HL-60/S4 treated with retinoic acid at 250 ng/mL for 4 days and 3 days (cell line): ENCODE measurements at regions not wholly inside any gene's neighbourhood (a gene's known extent, or its start where the extent isn't known, plus 50 kb on each side); places are given as distances from the start of the nearest gene placed in this dataset.

Source experiments
- in situ Hi-C: fragments of 300-500 bp; cut with MboI; formaldehyde crosslinking; loops from 2 replicates; pipeline ENCODE4 v1.7.0; 2022; ENCODE audit warnings: low sequenced_read_pairs

DNA sequence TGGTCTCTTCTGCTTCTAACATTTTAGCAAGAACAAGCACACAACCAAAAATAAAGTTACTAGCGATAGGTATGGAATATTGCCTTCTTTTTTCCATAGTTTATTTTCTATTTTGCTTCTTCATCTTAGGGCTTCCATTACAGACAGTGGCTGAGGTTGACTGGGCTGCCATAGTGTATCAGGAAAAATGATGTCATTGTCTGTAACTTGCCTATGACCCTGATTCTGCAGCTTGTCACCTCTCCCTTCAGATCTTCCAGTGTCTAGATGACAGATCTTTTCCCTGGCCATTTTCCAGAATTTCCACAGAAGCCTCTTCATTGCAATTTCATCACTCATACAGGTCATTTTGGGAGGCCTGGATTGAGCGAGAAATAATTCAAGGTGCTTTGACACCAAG, 308.5 kb downstream of the EPHA4 start:
- in situ Hi-C loops = no loop called here

DNA sequence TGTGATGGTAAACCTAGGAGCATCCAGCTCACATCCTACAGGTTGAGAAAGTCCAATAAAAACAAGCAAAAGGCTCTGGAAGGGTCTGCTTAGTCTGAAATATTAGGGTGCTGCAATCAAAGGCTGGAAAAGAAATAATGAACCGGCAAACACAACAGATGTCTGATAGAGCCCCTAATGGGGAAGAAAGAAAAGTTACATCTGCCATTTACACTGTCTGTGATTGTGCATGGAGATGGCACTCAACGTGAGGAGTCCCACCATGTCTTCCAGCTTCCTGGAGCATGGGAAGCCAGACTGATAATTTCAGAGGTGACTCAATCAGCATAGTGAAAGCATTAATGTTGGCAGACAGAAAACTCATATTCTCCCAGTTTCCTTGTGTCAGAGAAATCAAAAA, 307.8 kb downstream of the EPHA4 start:
- in situ Hi-C loops = no loop called here

GRCh38 chr2:221267773-221268425, 304.2 kb downstream of the EPHA4 start:
- in situ Hi-C loops = no loop called here

GRCh38 chr2:221268631-221269030, 303.5 kb downstream of the EPHA4 start:
- in situ Hi-C loops = no loop called here

DNA sequence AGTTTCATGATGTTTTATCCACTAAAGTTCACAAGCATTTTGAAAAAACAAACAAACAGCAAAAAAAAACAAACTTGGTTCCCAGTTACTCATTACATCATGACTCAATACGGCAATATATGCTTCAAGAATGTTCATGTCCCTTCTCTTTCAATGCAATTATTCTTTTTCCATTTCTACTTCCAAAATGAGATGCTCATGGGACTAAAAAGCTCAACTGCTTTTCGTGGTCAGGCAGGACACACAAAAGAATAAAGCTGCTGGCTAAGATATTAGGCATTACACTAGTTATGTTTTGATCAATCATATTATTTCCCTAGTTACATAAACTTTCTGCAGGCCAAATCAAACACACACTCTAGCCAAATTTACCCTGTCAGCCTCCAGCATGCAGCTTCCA, 301.3 kb downstream of the EPHA4 start:
- in situ Hi-C loops = no loop called here

- in situ Hi-C loops = no loop called here
These were observed 299.4 kb downstream of the EPHA4 start for GRCh38 chr2:221272729-221273128.

DNA sequence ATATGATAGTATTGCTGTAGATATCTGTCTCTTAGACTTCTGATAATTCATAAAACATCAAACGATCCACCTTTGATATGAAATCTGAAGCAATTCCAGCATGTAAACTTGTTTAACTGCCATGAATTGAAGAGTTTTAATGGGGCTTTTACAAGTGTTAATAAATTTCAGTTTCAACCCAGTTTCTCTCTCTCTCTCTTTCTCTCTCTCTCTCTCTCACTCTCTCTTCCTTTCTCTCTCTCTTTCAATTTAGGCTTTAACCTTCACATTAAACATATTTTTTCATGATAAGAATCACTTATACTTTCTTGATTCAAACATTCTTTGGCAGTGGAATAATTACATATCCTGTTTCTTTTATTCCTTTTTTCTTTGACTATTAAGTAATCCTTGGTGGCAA, 296.1 kb downstream of the EPHA4 start:
- in situ Hi-C loops = no loop called here

DNA sequence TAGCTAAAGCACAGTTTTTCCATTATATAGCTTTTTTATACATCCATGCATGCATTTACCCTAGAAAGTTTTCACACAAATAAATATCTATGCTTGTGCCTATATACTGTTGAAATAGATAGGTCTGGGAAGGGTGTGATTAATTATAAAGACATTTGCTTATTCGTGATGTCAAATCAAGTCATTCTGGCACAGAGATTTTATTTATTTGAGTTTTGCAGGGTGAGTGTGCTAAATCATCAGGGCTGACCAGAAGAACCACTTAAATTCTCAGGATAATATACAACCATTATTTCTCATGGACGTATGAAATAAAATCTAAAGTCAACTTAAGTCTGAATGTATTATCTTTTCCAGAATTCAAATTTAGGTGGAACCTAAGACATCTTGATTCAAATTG, 295.5 kb downstream of the EPHA4 start:
- in situ Hi-C loops = no loop called here

DNA sequence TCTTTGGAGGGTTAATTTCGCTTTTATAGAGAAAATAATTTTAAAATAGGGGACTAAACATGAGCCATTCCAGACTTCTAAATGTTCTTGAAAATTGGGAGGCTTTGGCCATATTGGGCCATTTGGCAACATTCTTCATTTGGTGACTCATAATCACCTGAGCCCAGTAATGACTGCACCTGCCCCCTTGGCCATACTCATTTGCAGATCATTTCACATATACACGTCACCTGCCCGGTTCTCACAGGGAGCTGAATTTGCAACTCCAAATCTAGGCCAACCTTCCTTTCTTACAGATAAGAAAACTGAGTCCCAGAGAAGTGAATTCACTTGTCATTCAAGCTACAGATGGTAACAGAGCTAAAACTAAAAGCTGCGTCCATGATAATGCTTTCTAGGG, 289.7 kb downstream of the EPHA4 start:
- in situ Hi-C loops = no loop called here

- in situ Hi-C loops = no loop called here
These were observed 288.1 kb downstream of the EPHA4 start for GRCh38 chr2:221283896-221284545.

DNA sequence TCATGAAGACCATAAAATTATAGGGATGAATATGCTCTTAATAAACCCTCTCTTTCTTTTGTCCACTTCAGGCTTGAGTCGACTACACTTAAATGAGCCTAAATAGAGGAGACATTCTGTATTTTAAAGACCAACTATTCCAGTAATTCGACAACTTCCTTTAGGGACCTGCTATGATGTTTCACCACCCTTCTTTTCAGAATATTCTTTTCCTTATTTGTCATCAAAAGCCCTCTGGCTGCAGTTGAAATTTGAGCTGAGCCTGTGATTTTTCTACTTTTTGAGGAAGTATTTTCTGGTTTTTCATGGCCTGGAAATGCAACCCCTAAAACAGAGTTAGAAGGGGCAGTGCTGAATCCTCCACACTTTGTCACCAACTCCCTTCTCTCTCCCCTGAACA, 287.0 kb downstream of the EPHA4 start:
- in situ Hi-C loops = no loop called here

DNA sequence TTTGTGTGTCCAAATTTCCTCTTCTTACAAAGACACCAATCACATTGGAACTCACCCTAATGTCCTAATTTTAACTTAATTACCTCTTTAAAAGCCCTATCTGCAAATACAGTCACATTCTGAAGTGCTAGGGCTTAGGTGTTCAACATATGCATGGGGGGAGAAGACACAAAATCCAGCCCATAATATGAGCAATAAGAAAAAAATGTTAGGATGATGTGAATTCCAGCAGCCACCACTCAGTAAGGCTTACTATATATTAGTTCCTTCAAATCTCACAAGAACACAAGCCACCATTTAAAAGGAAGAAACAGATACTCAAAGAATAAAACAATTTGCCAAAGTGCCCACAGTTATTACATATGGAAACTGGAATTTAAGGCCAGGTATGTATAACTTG, 285.7 kb downstream of the EPHA4 start:
- in situ Hi-C loops = no loop called here

GRCh38 chr2:221289389-221289788, 282.7 kb downstream of the EPHA4 start:
- in situ Hi-C loops = no loop called here

GRCh38 chr2:221289846-221290245, 282.3 kb downstream of the EPHA4 start:
- in situ Hi-C loops = no loop called here

DNA sequence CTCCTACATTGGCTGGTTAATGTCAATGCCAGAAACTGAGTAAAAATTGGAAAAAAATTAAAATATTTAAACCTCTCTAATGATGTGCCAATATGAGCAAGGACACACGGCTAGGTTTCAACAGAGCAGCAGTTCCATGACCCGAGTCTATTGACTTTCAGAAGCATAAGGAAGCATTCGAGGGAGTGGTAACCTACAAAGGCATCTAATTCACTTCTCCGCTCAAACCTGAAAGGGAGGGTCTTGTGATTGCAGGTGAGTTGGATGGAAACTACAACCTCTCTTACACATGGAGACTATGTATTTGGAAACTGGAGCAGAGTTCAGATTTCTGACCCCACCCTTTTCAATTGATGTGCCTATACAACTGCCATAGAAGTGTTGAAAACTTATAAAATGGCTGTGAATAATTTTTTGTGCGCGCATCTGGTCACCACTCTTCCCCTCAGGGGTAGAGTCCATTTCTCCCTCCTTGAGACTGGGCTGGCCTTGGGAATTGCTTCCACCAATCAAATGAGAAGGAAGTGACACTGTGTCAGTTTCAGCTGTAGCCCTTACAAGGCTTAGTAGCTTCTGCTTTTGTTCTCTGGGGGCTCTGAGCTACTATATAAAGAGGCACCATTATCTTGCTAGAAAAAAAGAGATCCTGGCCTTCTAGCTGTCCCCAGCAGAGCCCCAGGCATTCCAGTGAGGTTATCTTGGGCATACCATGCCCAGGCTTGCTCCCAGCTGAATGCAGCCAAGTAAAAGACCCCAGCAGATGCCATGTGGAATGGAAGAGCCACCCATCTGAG, 278.0 kb downstream of the EPHA4 start:
- in situ Hi-C loops = no loop called here

GRCh38 chr2:221304916-221305315, 267.2 kb downstream of the EPHA4 start:
- in situ Hi-C loops = no loop called here

- in situ Hi-C loops = no loop called here
These were observed 263.5 kb downstream of the EPHA4 start for GRCh38 chr2:221308507-221309066.

- in situ Hi-C loops = no loop called here
These were observed 262.1 kb downstream of the EPHA4 start for GRCh38 chr2:221309892-221310583.

DNA sequence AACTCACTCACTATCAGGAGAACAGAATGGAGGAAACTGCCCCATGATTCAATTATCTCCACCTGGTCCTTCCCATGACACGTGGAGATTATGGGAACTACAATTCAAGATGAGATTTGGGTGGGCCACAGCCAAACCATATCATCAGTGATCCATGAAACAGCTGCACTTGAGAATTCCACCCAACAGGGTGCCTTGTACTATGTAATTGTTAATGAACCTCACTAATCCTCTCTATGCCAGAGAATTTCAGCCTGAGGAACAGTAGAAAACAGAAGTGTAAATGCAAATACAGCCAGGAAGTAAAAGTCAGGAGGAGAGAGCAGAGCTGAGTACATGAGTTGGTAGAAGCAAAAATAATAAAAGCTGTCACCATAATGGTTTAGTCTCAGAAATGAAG, 261.4 kb downstream of the EPHA4 start:
- in situ Hi-C loops = no loop called here

DNA sequence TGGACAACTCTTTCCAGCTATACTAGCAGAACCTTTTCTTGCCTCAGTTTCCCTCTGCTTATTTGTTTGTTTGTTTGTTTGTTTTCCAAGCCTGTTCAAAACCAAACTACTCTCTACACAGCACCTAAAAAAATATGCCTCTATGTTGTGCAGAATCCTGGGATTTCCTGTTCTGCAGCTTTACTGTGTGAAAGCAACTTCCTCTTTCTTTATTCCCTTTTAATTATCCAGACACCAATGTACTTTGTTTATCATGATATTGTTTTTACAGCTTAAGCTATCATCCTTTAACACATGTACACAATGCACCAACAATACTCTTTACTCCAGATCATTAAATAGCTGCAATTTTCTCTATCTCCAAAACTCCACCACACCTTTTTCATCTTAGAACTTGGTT, 259.5 kb downstream of the EPHA4 start:
- in situ Hi-C loops = no loop called here

DNA sequence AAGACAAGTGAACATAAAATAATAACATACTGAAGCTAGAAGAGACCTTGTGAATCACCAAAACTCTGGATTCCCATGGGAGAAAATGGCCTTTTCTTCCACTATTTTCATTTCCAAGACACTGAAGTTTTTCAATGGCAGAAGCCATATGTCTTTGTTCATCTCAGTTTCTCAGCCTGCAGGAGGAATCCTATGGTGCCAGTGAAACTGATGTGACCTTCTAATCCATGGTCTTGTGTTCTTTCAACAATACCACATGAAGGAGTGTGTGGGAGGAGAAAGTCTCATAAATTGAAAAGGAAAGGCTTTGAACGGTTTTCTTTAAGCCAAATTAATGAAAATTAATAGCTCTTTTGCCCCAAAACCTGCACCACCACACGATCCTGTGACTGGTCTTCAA, 257.3 kb downstream of the EPHA4 start:
- in situ Hi-C loops = no loop called here
